ENCODE measurements at regions not wholly inside any gene's neighbourhood (a gene's known extent, or its start where the extent isn't known, plus 50 kb on each side); places are given as distances from the start of the nearest gene placed in this dataset.

DNA sequence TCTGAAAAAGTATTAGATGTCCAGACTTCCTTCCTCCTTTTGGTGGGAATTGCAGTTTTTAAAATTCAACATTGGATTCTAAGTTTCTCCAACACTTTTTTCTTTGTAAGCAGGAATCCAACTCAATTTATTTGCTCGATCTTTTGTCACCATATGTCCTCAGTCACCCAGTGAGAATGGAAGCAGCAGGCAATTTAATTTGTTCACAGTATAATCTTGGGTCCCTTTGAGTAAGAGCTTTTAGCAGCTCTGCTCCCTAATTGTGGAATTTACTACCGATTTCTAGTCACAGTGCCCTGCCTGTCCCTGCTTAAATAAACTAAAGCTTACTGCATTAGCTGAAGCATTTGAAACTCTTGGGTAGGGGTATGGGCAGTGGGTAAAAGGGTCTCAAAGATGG, 98.6 kb downstream of the BTBD3 start:
- Histone ChIP-seq H3K4me1 (ENCODE audit: control insufficient read depth in 1 of 2, insufficient read depth in 2 of 2, low read length in 2 of 2) (no peaks in the 10 kb centered on the region), H3K27me3 (ENCODE audit: control insufficient read depth in 1 of 2, insufficient read depth in 2 of 2, low read length in 1 of 2) (no peaks in the 10 kb centered on the region), H3K4me3 (ENCODE audit: low read length in 2 of 2) (no peak overlapping the region), H3K9me3 (ENCODE audit: control insufficient read depth, low read length) (no peaks in the 10 kb centered on the region), H3K36me3 (ENCODE audit: control insufficient read depth in 1 of 2, insufficient read depth in 2 of 2, low read length in 1 of 2) (no peaks in the 10 kb centered on the region), H3K27ac (ENCODE audit: low read depth in 1 of 2, low read length in 2 of 2) (no peak overlapping the region)
- ATAC-seq (ENCODE audit: low FRiP score) (no peak), DNase-seq (no peak)
- intact Hi-C loops (cut with DNase I) = no loop called here
- WGBS, 2 donors = 49 to 55% methylated on average over 2 of the region's 2 CpGs

DNA sequence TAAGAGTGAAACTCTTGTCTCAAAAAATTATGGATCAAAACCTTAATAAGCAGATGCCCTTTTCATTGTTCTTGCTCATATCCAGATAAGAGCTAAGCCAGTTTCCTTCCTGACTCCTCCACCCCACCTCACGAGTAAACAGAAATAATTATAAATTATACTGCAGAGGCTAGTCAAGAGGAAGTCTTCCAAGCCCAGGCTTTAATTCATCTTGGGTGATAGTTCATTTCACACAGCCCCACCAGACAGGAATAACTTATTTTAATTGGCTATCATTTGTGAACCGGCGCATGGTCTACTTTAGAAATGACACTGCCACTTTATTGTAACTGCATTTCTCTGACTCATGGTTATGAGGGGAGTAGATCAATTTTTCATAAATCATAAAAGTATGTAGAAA, 102.0 kb downstream of the BTBD3 start:
- no peak for DNase-seq
- 70 to 71% methylated on average over 3 of the region's 3 CpGs for WGBS, 2 donors
- no peak overlapping the region for H3K27ac ChIP-seq (ENCODE audit: low read depth in 1 of 2, low read length in 2 of 2)
- ATAC-seq (ENCODE audit: low FRiP score) = no peak
- no peaks in the 10 kb centered on the region for H3K9me3 ChIP-seq (ENCODE audit: control insufficient read depth, low read length)
- intact Hi-C loops (cut with DNase I) = no loop called here
- no peaks in the 10 kb centered on the region for H3K36me3 ChIP-seq (ENCODE audit: control insufficient read depth in 1 of 2, insufficient read depth in 2 of 2, low read length in 1 of 2)
- H3K27me3 ChIP-seq (ENCODE audit: control insufficient read depth in 1 of 2, insufficient read depth in 2 of 2, low read length in 1 of 2) = no peaks in the 10 kb centered on the region
- no peaks in the 10 kb centered on the region for H3K4me1 ChIP-seq (ENCODE audit: control insufficient read depth in 1 of 2, insufficient read depth in 2 of 2, low read length in 2 of 2)
- no peak overlapping the region for H3K4me3 ChIP-seq (ENCODE audit: low read length in 2 of 2)

GRCh38 chr20:12020846-12021245, 103.2 kb downstream of the BTBD3 start:
- H3K4me1 ChIP-seq (ENCODE audit: control insufficient read depth in 1 of 2, insufficient read depth in 2 of 2, low read length in 2 of 2) = no peaks in the 10 kb centered on the region
- WGBS, 2 donors = 72 to 77% methylated on average over 4 of the region's 4 CpGs
- no peak overlapping the region for H3K27ac ChIP-seq (ENCODE audit: low read depth in 1 of 2, low read length in 2 of 2)
- no peaks in the 10 kb centered on the region for H3K36me3 ChIP-seq (ENCODE audit: control insufficient read depth in 1 of 2, insufficient read depth in 2 of 2, low read length in 1 of 2)
- no peaks in the 10 kb centered on the region for H3K27me3 ChIP-seq (ENCODE audit: control insufficient read depth in 1 of 2, insufficient read depth in 2 of 2, low read length in 1 of 2)
- H3K9me3 ChIP-seq (ENCODE audit: control insufficient read depth, low read length) = no peaks in the 10 kb centered on the region
- intact Hi-C loops (cut with DNase I) = no loop called here
- H3K4me3 ChIP-seq (ENCODE audit: low read length in 2 of 2) = no peak overlapping the region
- no peak for ATAC-seq (ENCODE audit: low FRiP score)
- no peak for DNase-seq

- H3K4me3 ChIP-seq (ENCODE audit: low read length in 2 of 2) = no peak overlapping the region
- 93 to 94% methylated on average over 2 of the region's 2 CpGs for WGBS, 2 donors
- no peak overlapping the region for H3K27ac ChIP-seq (ENCODE audit: low read depth in 1 of 2, low read length in 2 of 2)
- no peaks in the 10 kb centered on the region for H3K4me1 ChIP-seq (ENCODE audit: control insufficient read depth in 1 of 2, insufficient read depth in 2 of 2, low read length in 2 of 2)
- DNase-seq = no peak
- no peaks in the 10 kb centered on the region for H3K9me3 ChIP-seq (ENCODE audit: control insufficient read depth, low read length)
- ATAC-seq (ENCODE audit: low FRiP score) = no peak
- H3K36me3 ChIP-seq (ENCODE audit: control insufficient read depth in 1 of 2, insufficient read depth in 2 of 2, low read length in 1 of 2) = no peaks in the 10 kb centered on the region
- no peaks in the 10 kb centered on the region for H3K27me3 ChIP-seq (ENCODE audit: control insufficient read depth in 1 of 2, insufficient read depth in 2 of 2, low read length in 1 of 2)
- intact Hi-C loops (cut with DNase I) = no loop called here
Measured at GRCh38 chr20:12022126-12022525, 104.4 kb downstream of the BTBD3 start.

- Histone ChIP-seq H3K36me3 (ENCODE audit: control insufficient read depth in 1 of 2, insufficient read depth in 2 of 2, low read length in 1 of 2) (no peaks in the 10 kb centered on the region), H3K27me3 (ENCODE audit: control insufficient read depth in 1 of 2, insufficient read depth in 2 of 2, low read length in 1 of 2) (no peaks in the 10 kb centered on the region), H3K4me3 (ENCODE audit: low read length in 2 of 2) (no peak overlapping the region), H3K27ac (ENCODE audit: low read depth in 1 of 2, low read length in 2 of 2) (no peak overlapping the region), H3K9me3 (ENCODE audit: control insufficient read depth, low read length) (no peaks in the 10 kb centered on the region), H3K4me1 (ENCODE audit: control insufficient read depth in 1 of 2, insufficient read depth in 2 of 2, low read length in 2 of 2) (no peaks in the 10 kb centered on the region)
- WGBS, 2 donors = 81 to 90% methylated on average over 3 of the region's 3 CpGs
- no peak for ATAC-seq (ENCODE audit: low FRiP score)
- intact Hi-C loops (cut with DNase I) = no loop called here
- no peak for DNase-seq
Measured at GRCh38 chr20:12023194-12023795, 105.6 kb downstream of the BTBD3 start.

- ATAC-seq (ENCODE audit: low FRiP score) (no peak), DNase-seq (no peak)
- Histone ChIP-seq H3K4me1 (ENCODE audit: control insufficient read depth in 1 of 2, insufficient read depth in 2 of 2, low read length in 2 of 2) (no peaks in the 10 kb centered on the region), H3K27me3 (ENCODE audit: control insufficient read depth in 1 of 2, insufficient read depth in 2 of 2, low read length in 1 of 2) (no peaks in the 10 kb centered on the region), H3K9me3 (ENCODE audit: control insufficient read depth, low read length) (no peaks in the 10 kb centered on the region), H3K36me3 (ENCODE audit: control insufficient read depth in 1 of 2, insufficient read depth in 2 of 2, low read length in 1 of 2) (no peaks in the 10 kb centered on the region), H3K4me3 (ENCODE audit: low read length in 2 of 2) (no peak overlapping the region), H3K27ac (ENCODE audit: low read depth in 1 of 2, low read length in 2 of 2) (no peak overlapping the region)
- intact Hi-C loops (cut with DNase I) = no loop called here
- WGBS, 2 donors = 78 to 84% methylated on average over 6 of the region's 6 CpGs
Measured at GRCh38 chr20:12028771-12029170, 111.1 kb downstream of the BTBD3 start.

DNA sequence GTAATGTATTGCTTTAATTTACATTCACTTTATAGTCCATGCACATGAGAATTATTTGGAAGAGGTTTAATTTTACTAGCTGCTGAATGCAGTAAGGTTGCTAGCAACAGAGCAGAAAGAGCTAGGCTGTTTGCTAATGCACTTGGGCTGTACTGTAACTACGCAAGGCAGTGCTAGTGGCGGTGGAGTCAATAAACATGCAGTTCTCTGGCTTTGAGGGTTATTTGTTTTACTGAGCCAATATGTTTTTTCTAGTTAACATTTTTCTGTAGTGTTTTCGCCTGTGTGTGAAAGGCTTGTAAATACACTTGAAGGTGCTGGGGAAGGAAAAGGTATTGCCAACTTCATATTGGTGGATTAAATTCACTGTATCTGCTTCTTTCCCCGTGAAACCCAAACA, 112.8 kb downstream of the BTBD3 start:
- 54 to 59% methylated on average over 4 of the region's 4 CpGs for whole genome bisulfite sequencing, 2 donors
- no peak overlapping the region for H3K27ac ChIP-seq (ENCODE audit: low read depth in 1 of 2, low read length in 2 of 2)
- no peaks in the 10 kb centered on the region for H3K36me3 ChIP-seq (ENCODE audit: control insufficient read depth in 1 of 2, insufficient read depth in 2 of 2, low read length in 1 of 2)
- DNase-seq = no peak
- no peak overlapping the region for H3K4me3 ChIP-seq (ENCODE audit: low read length in 2 of 2)
- no peaks in the 10 kb centered on the region for H3K27me3 ChIP-seq (ENCODE audit: control insufficient read depth in 1 of 2, insufficient read depth in 2 of 2, low read length in 1 of 2)
- H3K4me1 ChIP-seq (ENCODE audit: control insufficient read depth in 1 of 2, insufficient read depth in 2 of 2, low read length in 2 of 2) = no peaks in the 10 kb centered on the region
- no peak for ATAC-seq (ENCODE audit: low FRiP score)
- intact Hi-C loops (cut with DNase I) = no loop called here
- H3K9me3 ChIP-seq (ENCODE audit: control insufficient read depth, low read length) = no peaks in the 10 kb centered on the region

DNA sequence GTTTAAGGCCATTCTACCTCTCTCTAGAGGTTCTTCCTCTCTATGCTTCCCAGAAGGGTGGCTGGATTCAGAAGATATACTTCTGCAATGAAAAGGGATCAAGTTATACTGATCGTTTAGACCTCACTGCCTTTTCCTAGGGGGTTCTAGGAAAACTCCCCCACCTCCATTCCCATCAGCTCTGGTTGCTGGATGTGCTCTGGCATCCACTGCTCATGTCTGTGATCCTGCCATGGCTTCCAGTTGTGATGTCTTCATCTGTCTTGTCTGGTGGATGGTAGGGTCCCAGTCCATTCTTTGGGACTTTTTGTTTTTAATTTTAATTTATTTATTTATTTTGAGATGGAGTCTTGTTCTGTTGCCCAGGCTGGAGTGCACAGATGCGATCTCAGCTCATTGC, 118.4 kb downstream of the BTBD3 start:
- H3K4me1 ChIP-seq (ENCODE audit: control insufficient read depth in 1 of 2, insufficient read depth in 2 of 2, low read length in 2 of 2) = no peaks in the 10 kb centered on the region
- 90 to 91% methylated on average over 2 of the region's 2 CpGs for WGBS, 2 donors
- H3K27me3 ChIP-seq (ENCODE audit: control insufficient read depth in 1 of 2, insufficient read depth in 2 of 2, low read length in 1 of 2) = no peaks in the 10 kb centered on the region
- ATAC-seq (ENCODE audit: low FRiP score) = no peak
- no peak overlapping the region for H3K4me3 ChIP-seq (ENCODE audit: low read length in 2 of 2)
- peaks cover 2% of the 10 kb centered on the region for H3K9me3 ChIP-seq (ENCODE audit: control insufficient read depth, low read length)
- no peak for DNase-seq
- intact Hi-C loops (cut with DNase I) = no loop called here
- no peaks in the 10 kb centered on the region for H3K36me3 ChIP-seq (ENCODE audit: control insufficient read depth in 1 of 2, insufficient read depth in 2 of 2, low read length in 1 of 2)
- no peak overlapping the region for H3K27ac ChIP-seq (ENCODE audit: low read depth in 1 of 2, low read length in 2 of 2)

DNA sequence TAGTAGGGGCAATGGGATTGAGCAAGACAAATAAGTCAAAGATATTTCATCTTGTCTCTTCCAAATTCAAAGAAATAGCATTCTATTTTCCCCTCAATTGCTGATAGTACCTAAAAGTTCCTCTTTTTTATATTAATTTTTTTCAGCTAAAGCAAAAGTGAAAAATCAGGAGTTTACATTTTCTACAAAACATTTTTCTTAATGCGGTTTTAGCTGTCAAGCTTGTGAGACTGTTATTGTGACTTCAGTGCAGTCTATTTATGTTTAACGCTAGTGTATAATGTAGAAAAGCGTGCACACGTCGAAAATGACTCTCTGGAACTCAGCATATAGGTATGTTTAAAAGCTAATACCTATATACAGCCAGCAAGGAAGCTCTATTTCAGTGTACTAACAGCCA, 119.8 kb downstream of the BTBD3 start:
- intact Hi-C loops (cut with DNase I) = no loop called here
- WGBS, 2 donors = 34 to 46% methylated on average over 5 of the region's 5 CpGs

More for the DNA sequence above, 119.8 kb downstream of the BTBD3 start:
- ATAC-seq (ENCODE audit: low FRiP score) (no peak), DNase-seq (no peak)
- H3K9me3 ChIP-seq (ENCODE audit: control insufficient read depth, low read length) = peaks cover 2% of the 10 kb centered on the region
- H3K27ac ChIP-seq (ENCODE audit: low read depth in 1 of 2, low read length in 2 of 2) = no peak overlapping the region
- H3K4me1 ChIP-seq (ENCODE audit: control insufficient read depth in 1 of 2, insufficient read depth in 2 of 2, low read length in 2 of 2) = no peaks in the 10 kb centered on the region
- H3K36me3 ChIP-seq (ENCODE audit: control insufficient read depth in 1 of 2, insufficient read depth in 2 of 2, low read length in 1 of 2) = no peaks in the 10 kb centered on the region
- H3K27me3 ChIP-seq (ENCODE audit: control insufficient read depth in 1 of 2, insufficient read depth in 2 of 2, low read length in 1 of 2) = no peaks in the 10 kb centered on the region
- H3K4me3 ChIP-seq (ENCODE audit: low read length in 2 of 2) = no peak overlapping the region

Measured in aorta (tissue), 5 donors.